ENCODE measurements at regions not wholly inside any gene's neighbourhood (a gene's known extent, or its start where the extent isn't known, plus 50 kb on each side); places are given as distances from the start of the nearest gene placed in this dataset.
"Not testable (repeated sequence)": the region's sequence is repeated elsewhere in the genome, so short reads cannot be mapped to it uniquely, and the experiment has no call there.

DNA sequence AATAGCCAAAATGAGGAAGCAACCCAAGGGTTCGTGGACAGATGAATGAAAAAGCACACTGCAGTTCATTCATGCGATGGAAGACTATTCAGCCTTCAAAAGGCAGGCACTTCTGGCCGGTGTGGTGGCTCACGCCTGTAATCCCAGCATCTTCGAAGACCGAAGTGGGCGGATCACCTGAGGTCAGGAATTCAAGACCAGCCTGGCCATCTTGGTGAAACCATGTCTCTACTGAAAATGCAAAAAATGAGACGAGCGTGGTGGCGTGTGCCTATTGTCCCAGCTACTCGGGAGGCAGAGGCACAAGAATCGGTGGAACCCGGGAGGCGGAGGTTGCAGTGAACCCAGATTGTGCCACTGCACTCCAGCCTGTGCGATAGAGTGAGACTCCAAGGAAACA is 114.1 kb upstream of the HMX1 start:
- H3K4me2 ChIP-seq (ENCODE audit: low read depth, low read length); H3K27me3 ChIP-seq (ENCODE audit: control insufficient read depth, insufficient read depth, low read length); H4K5ac ChIP-seq (ENCODE audit: low read depth, low read length); H2BK120ac ChIP-seq (ENCODE audit: low read depth, low read length); dilution Hi-C loops (cut with HindIII; ENCODE audit: low sequenced_read_pairs, unreplicated experiment); H3K14ac ChIP-seq (replicated peaks; ENCODE audit: low read depth, low read length); H3K36me3 ChIP-seq (ENCODE audit: control insufficient read depth, insufficient read depth, low read length); CTCF ChIA-PET; H2BK20ac ChIP-seq (ENCODE audit: low read depth, low read length); H2AFZ ChIP-seq (replicated peaks; ENCODE audit: low read length, poor library complexity); H2AK9ac ChIP-seq (replicated peaks; ENCODE audit: low read depth, low read length, poor library complexity); intact Hi-C loops (cut with micrococcal nuclease); H4K91ac ChIP-seq (ENCODE audit: insufficient read depth, low read depth, low read length); H3K56ac ChIP-seq (ENCODE audit: extremely low read depth, insufficient read depth, low read length); H2BK5ac ChIP-seq (ENCODE audit: low read depth, low read length, poor library complexity, severe bottlenecking); DNase-seq; H4K8ac ChIP-seq (ENCODE audit: low read depth in 2 of 2, low read length in 2 of 2); POLR2A ChIA-PET (ENCODE audit: unreplicated experiment); H3K4ac ChIP-seq (ENCODE audit: low read depth, low read length); in situ Hi-C loops (cut with MboI; ENCODE audit: low sequenced_read_pairs); H3K4me3 ChIP-seq (ENCODE audit: insufficient read depth, low read depth, low read length); H3K23ac ChIP-seq (ENCODE audit: low read depth, low read length); H3K9me3 ChIP-seq (ENCODE audit: control insufficient read depth, insufficient read depth, low read length); BruUV-seq (replicated peaks); H4K20me1 ChIP-seq (ENCODE audit: insufficient read depth, low read length); H3K27ac ChIP-seq (ENCODE audit: insufficient read depth, low read length); ATAC-seq (ENCODE audit: low read depth); H3K18ac ChIP-seq (ENCODE audit: low read depth, low read length); H2BK15ac ChIP-seq (ENCODE audit: low read depth, low read length); H3K9ac ChIP-seq (ENCODE audit: low read depth, low read length); H2AK5ac ChIP-seq (ENCODE audit: low read depth, low read length); H3K4me1 ChIP-seq (ENCODE audit: control insufficient read depth, insufficient read depth, low read length); H3K79me1 ChIP-seq (ENCODE audit: low read depth in 1 of 2, low read length in 2 of 2); H3K9me1 ChIP-seq (ENCODE audit: insufficient read depth, low read length): not testable (repeated sequence)
- WGBS, 2 experiments (ENCODE audit: extremely low coverage in 2 of 2, insufficient read length in 1 of 2), result 77% methylated on average over 10 of the region's 15 CpGs; no CpG with 5 or more reads in 1 of the 2 experiments

DNA sequence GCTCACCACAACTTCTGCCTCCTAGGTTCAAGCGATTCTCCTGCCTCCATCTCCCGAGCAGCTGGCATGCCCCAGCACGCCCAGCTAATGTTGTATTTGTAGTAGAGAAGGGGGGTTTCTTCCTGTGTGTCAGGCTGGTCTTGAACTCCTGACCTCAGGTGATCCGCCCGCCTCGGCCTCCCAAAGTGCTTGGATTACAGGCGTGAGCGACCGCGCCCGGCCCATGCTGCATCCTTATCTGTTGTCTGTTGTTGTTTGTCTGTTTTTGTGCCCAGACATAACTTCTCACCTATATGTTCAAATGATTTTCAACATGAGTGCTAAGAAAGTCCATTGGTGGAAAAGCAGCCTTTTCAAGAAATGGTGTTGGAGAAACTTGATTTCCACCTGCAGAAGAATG is 113.0 kb upstream of the HMX1 start:
- H3K4me2 ChIP-seq (ENCODE audit: low read depth, low read length); H3K56ac ChIP-seq (ENCODE audit: extremely low read depth, insufficient read depth, low read length); H2BK120ac ChIP-seq (ENCODE audit: low read depth, low read length); H3K79me1 ChIP-seq (ENCODE audit: low read depth in 1 of 2, low read length in 2 of 2); intact Hi-C loops (cut with micrococcal nuclease); BruUV-seq (replicated peaks); ATAC-seq (ENCODE audit: low read depth); H3K4me3 ChIP-seq (ENCODE audit: insufficient read depth, low read depth, low read length); H2AFZ ChIP-seq (replicated peaks; ENCODE audit: low read length, poor library complexity); H2BK15ac ChIP-seq (ENCODE audit: low read depth, low read length); POLR2A ChIA-PET (ENCODE audit: unreplicated experiment); H3K9ac ChIP-seq (ENCODE audit: low read depth, low read length); H3K4me1 ChIP-seq (ENCODE audit: control insufficient read depth, insufficient read depth, low read length); H2AK9ac ChIP-seq (replicated peaks; ENCODE audit: low read depth, low read length, poor library complexity); H3K23ac ChIP-seq (ENCODE audit: low read depth, low read length); DNase-seq; H3K27ac ChIP-seq (ENCODE audit: insufficient read depth, low read length); H4K20me1 ChIP-seq (ENCODE audit: insufficient read depth, low read length); H2AK5ac ChIP-seq (ENCODE audit: low read depth, low read length); H3K14ac ChIP-seq (replicated peaks; ENCODE audit: low read depth, low read length); H3K27me3 ChIP-seq (ENCODE audit: control insufficient read depth, insufficient read depth, low read length); H3K18ac ChIP-seq (ENCODE audit: low read depth, low read length); H3K36me3 ChIP-seq (ENCODE audit: control insufficient read depth, insufficient read depth, low read length); H2BK5ac ChIP-seq (ENCODE audit: low read depth, low read length, poor library complexity, severe bottlenecking); H3K4ac ChIP-seq (ENCODE audit: low read depth, low read length); H3K9me1 ChIP-seq (ENCODE audit: insufficient read depth, low read length); H4K8ac ChIP-seq (ENCODE audit: low read depth in 2 of 2, low read length in 2 of 2); H4K5ac ChIP-seq (ENCODE audit: low read depth, low read length); CTCF ChIA-PET; H2BK20ac ChIP-seq (ENCODE audit: low read depth, low read length); H3K9me3 ChIP-seq (ENCODE audit: control insufficient read depth, insufficient read depth, low read length); in situ Hi-C loops (cut with MboI; ENCODE audit: low sequenced_read_pairs); H4K91ac ChIP-seq (ENCODE audit: insufficient read depth, low read depth, low read length); dilution Hi-C loops (cut with HindIII; ENCODE audit: low sequenced_read_pairs, unreplicated experiment): not testable (repeated sequence)
- WGBS, 2 experiments (ENCODE audit: extremely low coverage in 2 of 2, insufficient read length in 1 of 2), result no CpG with 5 or more reads among the region's 11 CpGs

All from IMR-90 (cell line).